Smooth muscle cell (in vitro differentiated cells): ENCODE measurements at regions not wholly inside any gene's neighbourhood (a gene's known extent, or its start where the extent isn't known, plus 50 kb on each side); places are given as distances from the start of the nearest gene placed in this dataset.

Experiments
- DNase-seq: peaks from one replicate; lab custom pipeline; 2025; ENCODE audit not compliant: unreplicated experiment; lab: John Stamatoyannopoulos, UW
- H2AFZ ChIP-seq: fragments of 200-600 bp; sonication (generic); 2 replicates; pipeline ENCODE4 v1.6.0; 2016; ENCODE audit warnings: antibody characterized with exemption, low read depth, mild to moderate bottlenecking
- H3F3A ChIP-seq: fragments of 200-600 bp; sonication (generic); 2 replicates; pipeline ENCODE4 v1.6.0; 2017; ENCODE audit warnings: antibody characterized with exemption, low read depth
- H3K27ac ChIP-seq: fragments of 200-600 bp; sonication (generic); 2 replicates; pipeline ENCODE4 v1.5.1; 2016; ENCODE audit warnings: low read depth, mild to moderate bottlenecking
- H3K27me3 ChIP-seq: fragments of 200-600 bp; sonication (generic); 2 replicates; pipeline ENCODE4 v1.6.1; 2016; ENCODE audit warnings: low read depth, mild to moderate bottlenecking
- H3K36me3 ChIP-seq: fragments of 200-600 bp; sonication (generic); 2 replicates; pipeline ENCODE4 v1.5.1; 2016; ENCODE audit warnings: low read depth
- H3K4me1 ChIP-seq: fragments of 200-600 bp; sonication (generic); 2 replicates; pipeline ENCODE4 v1.5.1; 2016; ENCODE audit warnings: low read depth
- H3K4me2 ChIP-seq: fragments of 200-600 bp; sonication (generic); 2 replicates; pipeline ENCODE4 v1.6.0; 2016; ENCODE audit warnings: mild to moderate bottlenecking
- H3K4me3 ChIP-seq: fragments of 200-600 bp; sonication (generic); 2 replicates; pipeline ENCODE4 v1.5.1; 2016; ENCODE audit warnings: mild to moderate bottlenecking
- H3K79me2 ChIP-seq: fragments of 200-600 bp; sonication (generic); 2 replicates; pipeline ENCODE4 v1.6.0; 2016; ENCODE audit warnings: low read depth, mild to moderate bottlenecking
- H3K9ac ChIP-seq: fragments of 200-600 bp; sonication (generic); 2 replicates; pipeline ENCODE4 v1.6.0; 2016; ENCODE audit warnings: low read depth
- H3K9me3 ChIP-seq: fragments of 200-600 bp; sonication (generic); replicated peaks from 2 replicates; pipeline ENCODE4 v1.5.1; 2016; ENCODE audit warnings: low read depth
- H4K20me1 ChIP-seq: fragments of 200-600 bp; sonication (generic); 2 replicates; pipeline ENCODE4 v1.6.0; 2016; ENCODE audit warnings: low read depth
- CTCF ChIP-seq: fragments of 200-600 bp; sonication (generic); IDR thresholded peaks from 2 replicates; pipeline ENCODE4 v1.5.1; 2017; ENCODE audit warnings: borderline replicate concordance, mild to moderate bottlenecking, antibody characterized with exemption; ENCODE audit not compliant: insufficient read depth, poor library complexity, severe bottlenecking
- WGBS: methylation state at CpG from one replicate; pipeline ENCODE4 v1.1.7; 2016; ENCODE audit warnings: low lambda C conversion rate; 5-methylcytosine and 5-hydroxymethylcytosine counted together

GRCh38 chr1:65554829-65555228 is 134.4 kb downstream of the LEPR start:
- no peak for TF ChIP-seq CTCF
- no peak overlapping the region for H3K27ac ChIP-seq
- DNase-seq: no peak
- H3K4me1 ChIP-seq: no peaks in the 10 kb centered on the region
- no peak overlapping the region for H3K4me2 ChIP-seq
- no peaks in the 10 kb centered on the region for H3K9me3 ChIP-seq
- H3K9ac ChIP-seq: no peak overlapping the region
- 89% methylated on average over 8 of the region's 8 CpGs for whole genome bisulfite sequencing
- no peak overlapping the region for H2AFZ ChIP-seq
- H4K20me1 ChIP-seq: no peaks in the 10 kb centered on the region
- no peaks in the 10 kb centered on the region for H3K27me3 ChIP-seq
- no peaks in the 10 kb centered on the region for H3F3A ChIP-seq
- H3K4me3 ChIP-seq: no peak overlapping the region
- no peaks in the 10 kb centered on the region for H3K36me3 ChIP-seq
- no peaks in the 10 kb centered on the region for H3K79me2 ChIP-seq

- no peak for TF ChIP-seq CTCF
- H3K27me3 ChIP-seq: no peaks in the 10 kb centered on the region
- no peaks in the 10 kb centered on the region for H3F3A ChIP-seq
- DNase-seq: no peak
- H3K9me3 ChIP-seq: no peaks in the 10 kb centered on the region
- no peaks in the 10 kb centered on the region for H4K20me1 ChIP-seq
- H3K4me1 ChIP-seq: no peaks in the 10 kb centered on the region
- no peak overlapping the region for H3K4me2 ChIP-seq
- H3K36me3 ChIP-seq: no peaks in the 10 kb centered on the region
- no peak overlapping the region for H2AFZ ChIP-seq
- no peaks in the 10 kb centered on the region for H3K79me2 ChIP-seq
- H3K27ac ChIP-seq: no peak overlapping the region
- no peak overlapping the region for H3K4me3 ChIP-seq
- H3K9ac ChIP-seq: no peak overlapping the region
These were observed 137.7 kb downstream of the LEPR start for GRCh38 chr1:65558215-65558614.

- Histone ChIP-seq H3K79me2 (no peaks in the 10 kb centered on the region), H4K20me1 (no peaks in the 10 kb centered on the region), H3K27me3 (no peaks in the 10 kb centered on the region), H3K4me2 (peak overlapping the region; percentile 39), H3K4me3 (no peak overlapping the region), H3K9me3 (no peaks in the 10 kb centered on the region), H3F3A (no peaks in the 10 kb centered on the region), H3K4me1 (no peaks in the 10 kb centered on the region), H2AFZ (no peak overlapping the region), H3K27ac (no peak overlapping the region), H3K36me3 (peaks cover 6% of the 10 kb centered on the region), H3K9ac (no peak overlapping the region)
- no peak for TF ChIP-seq CTCF
- no peak for DNase-seq
- WGBS: 14% methylated on average over 6 of the region's 7 CpGs
These were observed 144.0 kb downstream of the LEPR start for GRCh38 chr1:65564493-65564892.

GRCh38 chr1:65568285-65568684 is 147.8 kb downstream of the LEPR start:
- Histone ChIP-seq H3K4me2 (no peak overlapping the region), H3F3A (no peaks in the 10 kb centered on the region), H3K27ac (no peak overlapping the region), H3K79me2 (no peaks in the 10 kb centered on the region), H3K36me3 (peaks cover 6% of the 10 kb centered on the region), H2AFZ (no peak overlapping the region), H3K9me3 (no peaks in the 10 kb centered on the region), H3K4me1 (no peaks in the 10 kb centered on the region), H3K9ac (no peak overlapping the region), H4K20me1 (no peaks in the 10 kb centered on the region), H3K27me3 (no peaks in the 10 kb centered on the region), H3K4me3 (no peak overlapping the region)
- WGBS: 81% methylated on average over 3 of the region's 3 CpGs
- TF ChIP-seq CTCF: no peak
- DNase-seq: no peak
